ENCODE measurements at regions not wholly inside any gene's neighbourhood (a gene's known extent, or its start where the extent isn't known, plus 50 kb on each side); places are given as distances from the start of the nearest gene placed in this dataset.

DNA sequence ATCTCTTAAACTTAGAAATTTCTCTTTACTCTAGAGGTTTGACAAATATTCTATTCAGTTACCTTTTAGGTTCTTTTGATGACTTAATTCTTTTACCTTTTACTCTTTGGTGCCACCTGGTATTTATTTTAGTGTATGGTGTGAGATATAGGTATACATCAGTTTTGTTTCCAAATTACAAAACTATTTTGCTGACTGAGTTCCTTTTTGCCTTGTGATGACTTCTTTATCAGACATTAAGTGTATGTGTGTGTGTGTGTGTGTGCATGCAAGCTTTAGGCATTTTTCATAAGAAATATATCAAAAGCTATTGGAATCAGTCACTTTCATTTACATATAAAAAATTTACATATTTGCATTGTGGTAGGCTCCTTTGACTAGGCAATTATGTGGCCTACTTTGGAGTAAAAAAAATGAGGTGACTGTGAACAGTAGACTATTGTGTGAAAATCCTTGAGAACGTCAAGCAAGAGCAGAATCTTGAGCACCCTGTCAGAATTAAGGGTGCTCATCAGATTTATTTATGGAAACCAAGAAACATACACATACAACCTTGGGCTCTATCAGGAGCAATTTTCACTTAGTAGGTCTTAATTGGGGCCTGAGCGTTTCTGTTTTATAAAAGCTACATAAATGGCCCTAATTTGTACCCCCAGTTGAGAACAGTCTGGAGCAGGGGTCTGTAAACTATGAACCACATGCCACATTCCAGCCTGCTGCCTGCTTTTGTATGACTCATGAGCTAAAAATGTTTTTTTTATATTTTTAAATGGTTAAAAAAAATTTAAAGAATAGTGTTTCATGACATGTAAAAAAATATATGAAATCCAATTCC is 415.9 kb downstream of the SLC4A3 start:
- Histone ChIP-seq H3K27me3 (ENCODE audit: control insufficient read depth in 1 of 2, insufficient read depth in 2 of 2, low read length in 2 of 2) (no peaks in the 10 kb centered on the region), H3K9me3 (ENCODE audit: low read length) (no peaks in the 10 kb centered on the region), H3K4me3 (ENCODE audit: low read depth in 1 of 2, low read length in 2 of 2) (no peak overlapping the region), H3K9ac (ENCODE audit: low read length) (no peak overlapping the region), H3K4me1 (ENCODE audit: insufficient read depth, low read length) (no peaks in the 10 kb centered on the region), H3K27ac (ENCODE audit: low read depth, low read length) (no peak overlapping the region), H3K36me3 (ENCODE audit: insufficient read depth, low read length) (no peaks in the 10 kb centered on the region)

DNA sequence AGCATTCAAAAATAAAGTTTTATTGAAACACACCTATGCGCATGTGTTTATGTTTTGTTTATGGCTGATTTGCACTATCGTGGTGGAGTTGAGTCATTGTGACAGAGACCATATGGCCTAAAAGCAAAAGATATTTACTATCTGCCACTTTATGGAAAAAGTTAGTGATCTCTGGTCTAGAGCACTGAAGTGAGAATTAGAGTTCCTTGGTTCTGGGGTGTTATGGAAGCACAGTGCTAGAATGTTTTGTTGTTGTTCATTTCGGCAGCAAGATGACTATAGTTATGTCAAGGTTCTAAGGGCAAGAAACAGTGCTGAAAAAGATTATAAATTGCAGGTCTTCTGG is 416.5 kb downstream of the SLC4A3 start:
- Histone ChIP-seq H3K36me3 (ENCODE audit: insufficient read depth, low read length) (no peaks in the 10 kb centered on the region), H3K27me3 (ENCODE audit: control insufficient read depth in 1 of 2, insufficient read depth in 2 of 2, low read length in 2 of 2) (no peaks in the 10 kb centered on the region), H3K27ac (ENCODE audit: low read depth, low read length) (no peak overlapping the region), H3K4me1 (ENCODE audit: insufficient read depth, low read length) (no peaks in the 10 kb centered on the region), H3K4me3 (ENCODE audit: low read depth in 1 of 2, low read length in 2 of 2) (no peak overlapping the region), H3K9ac (ENCODE audit: low read length) (no peak overlapping the region), H3K9me3 (ENCODE audit: low read length) (no peaks in the 10 kb centered on the region)

DNA sequence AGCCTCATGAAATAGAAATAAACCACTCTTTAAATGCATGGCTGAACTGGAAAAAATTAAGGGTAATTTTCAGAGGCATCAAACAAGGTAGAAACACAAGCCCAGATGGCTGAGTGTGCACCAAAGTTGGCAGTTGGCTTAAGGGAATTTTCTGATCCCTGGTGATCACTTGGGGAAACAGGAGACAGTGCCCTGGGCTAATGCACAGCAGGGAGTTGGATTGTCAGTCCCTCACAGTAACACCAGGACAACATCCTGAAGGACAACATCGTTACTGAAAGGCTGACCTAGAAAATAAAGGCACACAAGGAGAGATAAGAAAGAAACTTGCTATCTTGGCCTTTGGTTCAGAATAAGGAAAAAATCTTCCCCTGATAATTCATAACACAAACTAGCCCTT is 417.0 kb downstream of the SLC4A3 start:
- Histone ChIP-seq H3K27me3 (ENCODE audit: control insufficient read depth in 1 of 2, insufficient read depth in 2 of 2, low read length in 2 of 2) (no peaks in the 10 kb centered on the region), H3K9ac (ENCODE audit: low read length) (no peak overlapping the region), H3K9me3 (ENCODE audit: low read length) (no peaks in the 10 kb centered on the region), H3K4me3 (ENCODE audit: low read depth in 1 of 2, low read length in 2 of 2) (no peak overlapping the region), H3K4me1 (ENCODE audit: insufficient read depth, low read length) (no peaks in the 10 kb centered on the region), H3K27ac (ENCODE audit: low read depth, low read length) (no peak overlapping the region), H3K36me3 (ENCODE audit: insufficient read depth, low read length) (no peaks in the 10 kb centered on the region)

DNA sequence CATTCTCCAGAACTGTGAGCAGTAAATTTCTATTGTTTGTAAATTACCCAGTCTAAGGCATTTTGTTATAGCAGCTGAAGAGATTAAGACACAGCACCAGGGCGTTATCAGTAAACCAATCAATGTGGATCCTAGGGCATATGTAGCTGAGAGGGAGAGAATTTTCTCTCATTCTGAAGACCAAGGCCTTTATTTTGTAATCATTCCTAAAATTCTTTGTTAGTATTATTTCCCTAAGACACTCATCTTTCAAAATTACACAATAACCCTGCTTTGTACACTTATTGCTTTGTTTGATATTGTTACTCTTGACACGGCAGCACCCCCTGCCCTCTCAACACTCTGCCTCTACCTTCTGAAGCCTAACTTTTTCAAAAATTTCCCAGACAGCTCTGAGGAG is 419.1 kb downstream of the SLC4A3 start:
- no peaks in the 10 kb centered on the region for H3K9me3 ChIP-seq (ENCODE audit: low read length)
- H3K4me1 ChIP-seq (ENCODE audit: insufficient read depth, low read length): no peaks in the 10 kb centered on the region
- no peaks in the 10 kb centered on the region for H3K36me3 ChIP-seq (ENCODE audit: insufficient read depth, low read length)
- H3K27ac ChIP-seq (ENCODE audit: low read depth, low read length): no peak overlapping the region
- H3K4me3 ChIP-seq (ENCODE audit: low read depth in 1 of 2, low read length in 2 of 2): no peak overlapping the region
- no peak overlapping the region for H3K9ac ChIP-seq (ENCODE audit: low read length)
- no peaks in the 10 kb centered on the region for H3K27me3 ChIP-seq (ENCODE audit: control insufficient read depth in 1 of 2, insufficient read depth in 2 of 2, low read length in 2 of 2)

DNA sequence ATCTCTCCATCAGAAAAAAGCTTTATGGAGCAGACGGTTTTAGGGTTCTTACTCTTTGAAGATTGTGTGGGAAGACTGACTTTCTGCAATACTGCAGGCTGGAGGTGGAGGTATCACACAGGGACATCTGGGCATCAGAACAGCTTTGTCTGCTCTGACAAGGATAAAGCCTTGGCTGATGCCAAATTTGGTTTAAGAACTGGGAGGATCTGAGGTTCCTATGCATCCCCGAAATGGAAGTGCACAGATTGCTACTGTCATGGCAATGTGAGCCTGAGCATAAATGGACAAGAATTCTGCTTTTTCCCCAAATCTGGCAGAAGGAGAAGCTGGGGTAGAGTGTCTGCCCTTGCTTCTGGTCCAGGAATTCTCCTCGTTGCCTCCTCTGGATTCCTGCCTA is 424.3 kb downstream of the SLC4A3 start:
- H3K4me1 ChIP-seq (ENCODE audit: insufficient read depth, low read length): no peaks in the 10 kb centered on the region
- H3K27me3 ChIP-seq (ENCODE audit: control insufficient read depth in 1 of 2, insufficient read depth in 2 of 2, low read length in 2 of 2): no peaks in the 10 kb centered on the region
- no peak overlapping the region for H3K4me3 ChIP-seq (ENCODE audit: low read depth in 1 of 2, low read length in 2 of 2)
- H3K9me3 ChIP-seq (ENCODE audit: low read length): no peaks in the 10 kb centered on the region
- no peak overlapping the region for H3K27ac ChIP-seq (ENCODE audit: low read depth, low read length)
- no peaks in the 10 kb centered on the region for H3K36me3 ChIP-seq (ENCODE audit: insufficient read depth, low read length)
- no peak overlapping the region for H3K9ac ChIP-seq (ENCODE audit: low read length)

DNA sequence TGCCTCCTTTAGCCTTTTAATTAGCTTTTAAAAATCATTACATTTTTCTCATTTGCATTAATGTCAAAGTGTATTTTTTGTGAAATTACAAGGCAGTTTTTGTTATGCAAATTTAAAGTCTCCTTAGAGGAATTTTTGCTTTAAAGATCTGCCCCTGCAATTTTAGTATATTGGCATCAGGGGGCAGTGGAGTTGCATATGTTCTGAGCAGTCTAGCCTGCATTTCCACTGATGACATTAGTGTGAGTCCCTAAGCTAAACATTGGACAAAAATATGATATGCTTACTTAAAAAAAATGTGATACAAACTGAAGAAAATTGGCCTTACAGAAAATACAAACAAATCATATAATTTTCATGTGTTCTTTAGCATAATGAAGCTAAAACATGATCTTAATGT is 426.5 kb downstream of the SLC4A3 start:
- Histone ChIP-seq H3K27ac (ENCODE audit: low read depth, low read length) (no peak overlapping the region), H3K36me3 (ENCODE audit: insufficient read depth, low read length) (no peaks in the 10 kb centered on the region), H3K27me3 (ENCODE audit: control insufficient read depth in 1 of 2, insufficient read depth in 2 of 2, low read length in 2 of 2) (no peaks in the 10 kb centered on the region), H3K4me3 (ENCODE audit: low read depth in 1 of 2, low read length in 2 of 2) (no peak overlapping the region), H3K9ac (ENCODE audit: low read length) (no peak overlapping the region), H3K9me3 (ENCODE audit: low read length) (no peaks in the 10 kb centered on the region), H3K4me1 (ENCODE audit: insufficient read depth, low read length) (no peaks in the 10 kb centered on the region)

DNA sequence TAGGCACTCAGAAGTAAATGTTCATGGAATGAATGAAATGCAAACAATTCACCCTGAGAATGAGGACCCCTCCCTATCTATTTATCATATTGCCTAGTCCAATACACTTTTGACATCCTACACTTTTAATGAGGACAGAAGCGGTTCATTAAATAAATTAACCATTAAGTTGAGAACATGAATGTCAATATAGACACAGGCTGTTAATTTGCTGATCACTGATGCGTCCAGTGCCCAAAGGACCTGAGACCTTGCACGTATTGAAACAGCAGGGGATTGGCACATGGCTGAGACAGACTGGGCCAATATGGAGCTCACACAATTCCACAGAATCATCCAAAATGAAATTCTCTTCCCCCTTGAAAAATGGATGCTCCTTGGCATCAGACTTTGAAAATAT is 430.0 kb downstream of the SLC4A3 start:
- Histone ChIP-seq H3K4me3 (ENCODE audit: low read depth in 1 of 2, low read length in 2 of 2) (no peak overlapping the region), H3K27me3 (ENCODE audit: control insufficient read depth in 1 of 2, insufficient read depth in 2 of 2, low read length in 2 of 2) (no peaks in the 10 kb centered on the region), H3K9ac (ENCODE audit: low read length) (no peak overlapping the region), H3K9me3 (ENCODE audit: low read length) (no peaks in the 10 kb centered on the region), H3K36me3 (ENCODE audit: insufficient read depth, low read length) (no peaks in the 10 kb centered on the region), H3K4me1 (ENCODE audit: insufficient read depth, low read length) (peaks cover 2% of the 10 kb centered on the region), H3K27ac (ENCODE audit: low read depth, low read length) (no peak overlapping the region)

DNA sequence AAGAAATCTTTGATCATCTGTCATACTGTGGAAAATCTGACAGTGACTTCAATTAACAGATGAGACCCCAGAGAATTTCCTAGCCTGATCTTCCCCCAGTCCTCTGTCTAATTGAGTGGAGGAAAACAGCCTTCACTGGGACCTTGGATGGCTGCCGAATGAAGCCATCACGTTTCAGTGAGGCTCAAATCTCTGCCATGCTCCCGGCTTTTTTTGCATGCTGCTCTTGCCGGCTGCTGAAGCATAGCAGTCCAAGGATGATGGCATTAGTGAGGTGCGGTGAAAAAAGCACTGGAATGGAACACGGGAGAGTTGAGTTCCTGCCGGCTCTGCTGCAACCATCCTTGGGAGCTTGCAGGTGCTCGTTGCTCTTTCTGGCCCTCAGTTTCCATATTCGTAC is 430.5 kb downstream of the SLC4A3 start:
- Histone ChIP-seq H3K9ac (ENCODE audit: low read length) (no peak overlapping the region), H3K4me1 (ENCODE audit: insufficient read depth, low read length) (peaks cover 5% of the 10 kb centered on the region), H3K27me3 (ENCODE audit: control insufficient read depth in 1 of 2, insufficient read depth in 2 of 2, low read length in 2 of 2) (no peaks in the 10 kb centered on the region), H3K36me3 (ENCODE audit: insufficient read depth, low read length) (no peaks in the 10 kb centered on the region), H3K4me3 (ENCODE audit: low read depth in 1 of 2, low read length in 2 of 2) (no peak overlapping the region), H3K27ac (ENCODE audit: low read depth, low read length) (no peak overlapping the region), H3K9me3 (ENCODE audit: low read length) (no peaks in the 10 kb centered on the region)

DNA sequence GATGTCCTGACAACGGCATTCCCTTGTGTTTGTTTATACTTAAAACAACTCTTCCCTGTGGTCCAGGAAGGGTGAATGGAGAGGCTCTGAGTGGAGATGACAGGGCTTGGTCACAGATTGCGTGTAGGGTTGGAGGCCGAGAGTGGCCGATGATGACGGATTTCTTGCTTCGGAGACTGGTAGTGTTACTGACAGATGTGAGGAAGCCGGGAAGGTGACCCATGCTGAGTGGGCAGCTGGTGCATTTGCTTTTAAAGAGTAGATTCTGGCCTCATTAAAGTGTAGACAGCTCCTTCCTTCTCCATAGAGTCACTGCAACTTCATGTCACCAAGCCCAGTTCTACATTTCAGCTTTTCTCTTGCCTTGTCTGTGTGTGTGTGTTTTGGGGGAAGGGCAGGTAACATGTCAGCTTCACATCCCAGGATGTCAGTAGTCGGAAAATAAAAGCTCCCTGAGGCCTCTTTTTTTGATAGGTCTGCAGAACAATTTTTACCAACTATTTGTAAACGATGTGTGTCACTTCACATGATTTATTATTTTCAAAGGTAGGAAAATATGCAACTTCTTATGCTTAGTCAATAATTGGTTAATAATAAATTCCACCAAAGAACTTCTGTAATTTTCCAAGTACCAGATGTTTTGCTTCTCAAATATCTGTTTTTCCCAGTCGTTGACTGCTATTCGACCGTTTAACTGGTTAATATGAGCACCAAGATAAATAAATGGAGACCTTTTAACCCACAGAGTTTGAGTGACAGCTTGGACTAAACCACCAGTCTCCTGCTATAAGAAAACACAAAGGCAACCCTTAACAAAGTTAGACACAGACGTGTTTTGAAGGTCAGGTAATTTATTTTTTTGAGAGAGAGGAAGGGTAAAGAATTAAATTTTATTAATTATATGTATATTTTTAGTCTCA is 436.9 kb downstream of the SLC4A3 start:
- Histone ChIP-seq H3K9me3 (ENCODE audit: low read length) (no peaks in the 10 kb centered on the region), H3K36me3 (ENCODE audit: insufficient read depth, low read length) (no peaks in the 10 kb centered on the region), H3K4me3 (ENCODE audit: low read depth in 1 of 2, low read length in 2 of 2) (no peak overlapping the region), H3K27ac (ENCODE audit: low read depth, low read length) (no peak overlapping the region), H3K4me1 (ENCODE audit: insufficient read depth, low read length) (peaks cover 5% of the 10 kb centered on the region), H3K9ac (ENCODE audit: low read length) (no peak overlapping the region), H3K27me3 (ENCODE audit: control insufficient read depth in 1 of 2, insufficient read depth in 2 of 2, low read length in 2 of 2) (no peaks in the 10 kb centered on the region)

DNA sequence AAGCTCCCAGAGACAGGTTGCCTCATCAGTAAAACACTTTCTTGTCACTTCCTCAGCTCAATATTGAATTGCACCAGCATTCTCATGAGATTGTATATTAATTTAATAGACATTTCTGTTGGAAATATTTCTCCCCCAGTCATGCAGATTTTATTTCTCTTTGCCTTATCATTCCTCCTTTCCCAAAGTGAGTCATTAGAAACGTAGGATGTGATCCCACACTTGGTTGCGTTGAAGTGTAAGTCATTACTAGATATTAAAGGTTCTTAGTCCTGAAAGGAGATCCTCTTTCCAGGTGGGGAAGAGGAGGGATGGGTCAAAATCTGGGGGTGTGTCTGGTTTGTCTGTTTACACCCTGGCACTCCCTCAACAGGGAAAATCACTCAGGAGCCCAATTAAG is 438.2 kb downstream of the SLC4A3 start:
- H3K27me3 ChIP-seq (ENCODE audit: control insufficient read depth in 1 of 2, insufficient read depth in 2 of 2, low read length in 2 of 2): no peaks in the 10 kb centered on the region
- no peak overlapping the region for H3K27ac ChIP-seq (ENCODE audit: low read depth, low read length)
- H3K9ac ChIP-seq (ENCODE audit: low read length): no peak overlapping the region
- H3K4me1 ChIP-seq (ENCODE audit: insufficient read depth, low read length): peaks cover 5% of the 10 kb centered on the region
- no peaks in the 10 kb centered on the region for H3K9me3 ChIP-seq (ENCODE audit: low read length)
- no peak overlapping the region for H3K4me3 ChIP-seq (ENCODE audit: low read depth in 1 of 2, low read length in 2 of 2)
- H3K36me3 ChIP-seq (ENCODE audit: insufficient read depth, low read length): no peaks in the 10 kb centered on the region

DNA sequence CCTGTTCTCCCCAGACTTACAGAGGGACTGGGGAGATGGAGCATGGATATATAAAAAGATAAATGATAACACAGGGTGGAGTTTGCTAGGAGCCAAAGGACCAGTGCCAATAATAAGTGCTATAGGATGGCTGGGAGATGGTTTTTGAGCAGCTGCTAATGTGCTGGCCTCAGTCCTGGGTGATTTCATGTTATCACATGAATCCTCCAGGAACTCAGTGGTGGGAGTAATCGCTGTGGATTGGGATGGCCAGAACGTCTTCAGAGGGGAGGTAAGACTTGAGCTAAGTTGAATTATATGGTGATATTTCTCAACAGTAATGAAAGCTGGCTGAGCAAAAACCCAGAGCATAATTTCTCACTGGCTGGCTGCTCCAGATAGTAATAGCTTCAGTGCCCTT is 441.4 kb downstream of the SLC4A3 start:
- Histone ChIP-seq H3K4me1 (ENCODE audit: insufficient read depth, low read length) (no peaks in the 10 kb centered on the region), H3K27ac (ENCODE audit: low read depth, low read length) (no peak overlapping the region), H3K9ac (ENCODE audit: low read length) (no peak overlapping the region), H3K27me3 (ENCODE audit: control insufficient read depth in 1 of 2, insufficient read depth in 2 of 2, low read length in 2 of 2) (no peaks in the 10 kb centered on the region), H3K4me3 (ENCODE audit: low read depth in 1 of 2, low read length in 2 of 2) (no peak overlapping the region), H3K9me3 (ENCODE audit: low read length) (no peaks in the 10 kb centered on the region), H3K36me3 (ENCODE audit: insufficient read depth, low read length) (no peaks in the 10 kb centered on the region)

Measured in muscle layer of colon (tissue), 2 donors.